ENCODE measurements at regions not wholly inside any gene's neighbourhood (a gene's known extent, or its start where the extent isn't known, plus 50 kb on each side); places are given as distances from the start of the nearest gene placed in this dataset.
A peak's percentile ranks its signal among the peaks of the same experiment; 100 is the strongest.
"Not testable (repeated sequence)": the region's sequence is repeated elsewhere in the genome, so short reads cannot be mapped to it uniquely, and the experiment has no call there.

DNA sequence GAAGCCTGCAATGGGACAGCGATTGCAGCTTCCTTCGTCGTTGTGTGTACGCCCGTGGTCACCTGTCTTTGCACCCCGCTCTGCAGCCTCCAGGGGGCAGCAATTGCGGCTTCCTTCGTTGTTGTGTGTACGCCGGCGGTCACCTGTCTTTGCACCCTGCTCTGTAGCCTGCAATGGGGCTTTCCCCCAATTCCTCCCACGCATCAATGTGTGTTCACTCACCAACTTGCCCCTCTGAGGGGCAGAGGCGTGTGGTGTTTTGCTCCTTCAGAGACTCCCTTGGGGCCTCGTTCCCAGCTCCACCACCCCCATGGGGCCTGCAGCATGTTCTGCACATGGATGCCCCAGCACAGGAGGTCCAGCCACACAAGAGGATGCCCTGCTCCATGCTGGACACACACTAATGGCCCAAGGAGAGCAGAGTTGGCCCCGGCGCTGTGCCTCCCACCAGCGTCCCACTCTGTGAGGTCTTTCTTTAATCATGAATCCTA, 197.1 kb downstream of the LAT start:
- DNase-seq, result not testable (repeated sequence)

- DNase-seq, result not testable (repeated sequence)
Observed at GRCh38 chr16:29181254-29181780, 196.5 kb downstream of the LAT start.

GRCh38 chr16:29180206-29180600, 195.4 kb downstream of the LAT start:
- not testable (repeated sequence) for DNase-seq

- not testable (repeated sequence) for DNase-seq
Observed at GRCh38 chr16:29179401-29180205, 194.8 kb downstream of the LAT start.

DNA sequence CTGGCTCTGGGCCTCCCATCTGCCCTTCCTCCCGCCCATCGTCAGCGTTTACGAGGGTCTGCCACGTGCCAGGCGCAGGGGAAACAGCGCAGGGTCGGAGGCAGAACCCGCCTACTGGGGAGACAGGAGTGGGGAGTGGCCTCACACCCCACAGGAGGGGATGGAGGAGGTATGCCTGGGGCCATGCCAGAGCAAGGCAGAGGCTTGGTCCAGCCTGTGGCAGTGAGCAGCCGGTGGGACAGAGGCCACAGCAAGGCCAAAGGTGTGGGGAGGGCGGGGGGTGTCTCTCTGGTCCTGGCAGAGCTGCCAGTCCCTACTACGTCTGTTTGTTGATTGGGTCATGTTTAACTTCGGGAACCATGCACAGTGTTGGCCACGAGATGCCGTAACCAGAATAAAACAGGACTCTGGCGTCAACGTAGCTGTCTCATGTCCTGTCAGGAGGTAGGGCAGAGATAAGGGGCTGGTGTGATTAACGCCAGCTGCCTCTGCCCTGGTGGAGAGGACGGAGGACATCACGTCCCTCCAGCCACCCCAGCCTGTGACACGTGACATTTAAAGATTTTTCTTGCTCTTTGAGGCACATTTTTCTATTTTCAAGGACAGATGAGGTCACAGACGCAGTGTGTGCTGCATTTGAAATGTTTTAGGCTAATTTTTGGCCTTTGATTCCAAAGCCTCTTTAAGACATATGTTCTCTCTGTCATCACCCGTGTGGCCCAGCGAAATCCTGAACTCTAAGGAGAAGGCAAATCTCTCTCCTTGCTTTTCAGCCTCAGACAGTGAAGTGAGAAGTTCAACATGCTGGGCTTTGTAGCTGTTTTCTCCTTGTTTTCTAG, 193.3 kb downstream of the LAT start:
- peak; percentile 19 for DNase-seq

- DNase-seq, result not testable (repeated sequence)
Observed at GRCh38 chr16:29177203-29177887, 192.5 kb downstream of the LAT start.

DNA sequence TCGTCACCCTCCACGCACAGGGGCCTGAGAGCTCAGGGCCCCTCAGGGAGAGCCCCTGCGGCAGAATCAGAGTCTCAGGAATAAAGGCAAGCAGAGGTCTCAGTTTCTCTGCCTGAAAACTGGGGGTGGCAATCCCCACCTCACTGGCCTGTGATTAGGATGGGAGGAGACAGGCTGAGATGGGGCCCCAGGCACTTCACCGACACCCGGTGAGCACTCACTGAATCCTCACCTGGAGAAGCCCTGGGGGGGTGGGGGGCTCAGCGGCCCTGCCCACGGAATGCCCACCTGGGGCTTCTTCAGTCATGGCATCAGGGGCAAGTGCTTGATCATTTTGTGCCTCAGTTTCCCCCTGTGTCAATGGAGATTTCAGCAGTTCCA, 192.0 kb downstream of the LAT start:
- DNase-seq, result not testable (repeated sequence)

DNA sequence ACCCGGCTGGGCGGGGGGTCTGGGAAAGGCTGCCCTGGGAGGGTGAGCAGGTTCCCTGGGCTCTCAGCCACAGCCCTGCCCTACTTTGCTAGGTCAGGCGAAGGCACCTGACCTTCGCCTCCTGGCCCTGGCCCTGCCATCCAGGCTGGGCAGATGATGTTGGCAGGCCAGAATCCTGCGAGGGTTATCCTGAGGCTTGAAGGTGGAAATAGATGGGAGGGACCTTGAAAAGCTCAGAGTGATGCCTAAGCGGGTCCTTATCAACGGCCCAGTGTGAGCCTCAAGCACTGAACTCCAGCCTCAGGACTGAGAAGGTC, 191.3 kb downstream of the LAT start:
- DNase-seq, result not testable (repeated sequence)

- DNase-seq, result not testable (repeated sequence)
Observed at GRCh38 chr16:29175411-29176153, 190.7 kb downstream of the LAT start.

GRCh38 chr16:29173371-29174305, 188.8 kb downstream of the LAT start:
- not testable (repeated sequence) for DNase-seq

- not testable (repeated sequence) for DNase-seq
Observed at GRCh38 chr16:29172098-29172724, 187.4 kb downstream of the LAT start.

DNA sequence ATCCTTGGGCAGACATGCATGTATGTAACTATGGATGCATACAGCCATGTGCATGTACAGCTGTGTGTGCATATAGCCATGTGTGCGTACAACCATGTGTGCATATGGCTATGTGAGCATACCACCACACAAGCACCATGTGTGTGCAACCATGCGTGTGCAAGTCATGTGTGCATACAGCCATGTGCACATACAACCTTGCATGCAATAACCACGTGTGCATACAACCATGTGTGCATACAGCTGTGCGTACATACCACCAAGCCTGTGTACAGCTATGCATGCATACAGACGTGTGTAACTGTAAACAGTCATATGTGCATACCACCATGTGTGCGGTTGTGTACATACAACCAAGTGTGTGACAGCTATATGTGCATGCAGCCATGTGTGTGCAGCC, 186.4 kb downstream of the LAT start:
- DNase-seq, result not testable (repeated sequence)

GRCh38 chr16:29170393-29171119, 185.7 kb downstream of the LAT start:
- DNase-seq, result not testable (repeated sequence)

GRCh38 chr16:29169295-29169994, 184.6 kb downstream of the LAT start:
- peak; percentile 41 for DNase-seq

DNA sequence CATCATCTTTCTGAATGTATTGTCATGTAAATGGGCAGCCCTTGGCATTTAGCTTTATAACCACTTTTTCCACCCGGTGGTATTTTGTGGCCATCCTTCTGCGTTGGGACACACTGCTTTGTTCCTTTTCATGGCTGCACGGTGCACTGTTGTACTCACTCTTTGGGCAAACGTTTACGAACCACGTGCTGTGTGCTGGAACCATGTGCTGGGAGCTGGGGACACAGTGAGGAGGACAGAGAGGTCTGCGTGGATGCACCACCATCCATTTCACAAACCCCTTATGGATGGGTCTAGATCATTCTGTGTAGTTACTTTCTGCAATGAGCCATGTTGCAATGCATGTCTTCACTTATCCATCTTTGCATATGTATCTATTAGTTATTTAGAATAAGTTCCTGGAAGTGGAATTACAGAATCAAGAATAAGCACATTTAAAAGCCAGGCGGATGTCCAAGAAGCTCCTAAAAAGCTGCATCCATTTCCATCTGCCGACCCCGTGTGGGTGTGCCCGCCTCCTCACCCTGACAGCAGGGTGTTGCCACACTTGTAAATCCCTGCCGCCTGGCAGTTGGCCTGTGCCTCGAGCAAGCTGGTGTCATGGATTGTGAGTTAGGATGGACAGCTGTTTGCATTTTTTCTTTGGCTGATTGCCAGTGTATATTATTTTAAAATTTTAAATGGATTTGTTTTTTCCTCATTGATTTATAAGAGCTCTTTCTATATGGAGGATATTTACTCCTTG, 183.8 kb downstream of the LAT start:
- DNase-seq, result not testable (repeated sequence)

- not testable (repeated sequence) for DNase-seq
Observed at GRCh38 chr16:29164442-29165089, 179.7 kb downstream of the LAT start.

DNA sequence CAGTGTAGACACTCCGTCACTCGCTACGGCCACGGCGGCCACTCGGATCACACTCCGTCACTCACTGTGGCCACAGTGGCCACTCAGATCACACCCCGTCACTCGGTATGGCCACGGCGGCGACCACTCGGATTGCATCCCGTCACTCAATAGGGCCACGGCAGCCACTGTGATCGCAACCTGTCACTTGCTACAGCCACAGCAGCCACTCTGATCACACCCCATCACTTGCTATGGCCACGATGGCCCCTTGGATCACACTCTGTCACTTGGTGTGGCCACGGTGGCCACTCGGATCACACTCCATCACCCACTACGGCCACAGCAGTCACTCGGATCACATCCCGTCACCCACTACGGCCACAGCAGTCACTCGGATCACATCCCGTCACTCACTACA, 175.3 kb downstream of the LAT start:
- not testable (repeated sequence) for DNase-seq

DNA sequence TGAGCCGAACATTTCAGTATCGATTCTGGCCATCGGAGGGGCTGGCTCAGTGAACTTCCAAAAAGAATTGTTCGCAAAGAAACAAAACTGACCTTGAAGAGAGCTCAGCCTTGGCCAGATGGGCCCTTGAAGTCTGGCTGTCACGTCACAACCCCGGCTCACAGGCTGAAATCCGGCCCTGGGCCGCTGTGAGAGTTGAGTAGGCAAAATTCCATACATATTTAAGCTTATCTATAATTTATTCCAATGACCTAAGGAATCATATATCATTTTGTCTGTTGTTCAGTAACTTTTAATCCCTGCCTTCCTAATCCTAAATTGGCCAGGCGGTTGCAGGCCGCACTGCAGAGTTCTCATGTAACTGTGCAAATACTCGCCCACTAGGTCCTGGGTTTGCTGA, 174.8 kb downstream of the LAT start:
- DNase-seq, result peak; percentile 33
